ENCODE measurements at regions not wholly inside any gene's neighbourhood (a gene's known extent, or its start where the extent isn't known, plus 50 kb on each side); places are given as distances from the start of the nearest gene placed in this dataset.
"Not testable (repeated sequence)": the region's sequence is repeated elsewhere in the genome, so short reads cannot be mapped to it uniquely, and the experiment has no call there.

DNA sequence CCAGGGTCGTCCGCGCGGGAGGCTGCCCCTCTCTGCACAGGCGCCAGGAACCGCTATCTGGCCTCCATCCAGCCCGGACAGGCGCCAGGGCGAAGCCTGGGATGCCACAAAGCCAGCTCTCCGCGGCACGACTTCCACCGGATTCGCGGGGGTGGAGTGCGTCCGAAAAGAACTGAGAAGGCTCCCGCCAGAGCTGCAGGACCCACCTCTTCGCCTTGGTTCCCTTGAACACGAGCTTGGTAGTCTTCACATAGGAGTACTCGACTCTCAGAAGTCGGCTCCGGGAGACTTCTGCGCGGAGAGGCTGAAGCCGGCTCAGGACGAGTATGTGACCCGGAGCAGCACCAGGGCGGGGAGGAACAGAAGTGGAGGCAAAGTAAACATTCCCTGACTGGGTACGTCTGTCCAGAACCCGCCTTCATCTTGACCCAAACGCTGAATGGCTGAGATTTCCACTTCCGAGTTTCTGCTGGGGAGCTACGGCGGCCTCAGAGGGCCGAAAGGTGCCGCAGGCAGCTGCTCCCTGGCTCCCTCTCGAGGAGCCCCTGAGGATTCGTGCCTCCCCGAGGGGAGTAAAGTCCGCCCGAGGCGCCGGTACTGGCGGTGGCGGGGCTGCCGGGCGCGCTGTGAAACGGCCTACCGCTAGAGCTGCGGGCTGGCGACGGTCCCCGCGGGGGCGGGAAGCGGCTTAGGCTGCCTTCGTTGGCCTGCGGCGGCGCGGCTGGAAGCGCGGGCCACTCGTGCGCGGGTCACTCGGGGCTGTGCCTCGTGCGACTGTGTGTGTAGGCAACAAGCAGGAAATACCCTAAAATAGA, 2654.9 kb upstream of the DEFB115 start:
- peak; percentile 25 to 31 for TF ChIP-seq POLR2A (IDR thresholded peaks at IDR 0.05)
- TF ChIP-seq, protein P1, sequence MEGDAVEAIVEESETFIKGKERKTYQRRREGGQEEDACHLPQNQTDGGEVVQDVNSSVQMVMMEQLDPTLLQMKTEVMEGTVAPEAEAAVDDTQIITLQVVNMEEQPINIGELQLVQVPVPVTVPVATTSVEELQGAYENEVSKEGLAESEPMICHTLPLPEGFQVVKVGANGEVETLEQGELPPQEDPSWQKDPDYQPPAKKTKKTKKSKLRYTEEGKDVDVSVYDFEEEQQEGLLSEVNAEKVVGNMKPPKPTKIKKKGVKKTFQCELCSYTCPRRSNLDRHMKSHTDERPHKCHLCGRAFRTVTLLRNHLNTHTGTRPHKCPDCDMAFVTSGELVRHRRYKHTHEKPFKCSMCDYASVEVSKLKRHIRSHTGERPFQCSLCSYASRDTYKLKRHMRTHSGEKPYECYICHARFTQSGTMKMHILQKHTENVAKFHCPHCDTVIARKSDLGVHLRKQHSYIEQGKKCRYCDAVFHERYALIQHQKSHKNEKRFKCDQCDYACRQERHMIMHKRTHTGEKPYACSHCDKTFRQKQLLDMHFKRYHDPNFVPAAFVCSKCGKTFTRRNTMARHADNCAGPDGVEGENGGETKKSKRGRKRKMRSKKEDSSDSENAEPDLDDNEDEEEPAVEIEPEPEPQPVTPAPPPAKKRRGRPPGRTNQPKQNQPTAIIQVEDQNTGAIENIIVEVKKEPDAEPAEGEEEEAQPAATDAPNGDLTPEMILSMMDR (IDR thresholded peaks at IDR 0.05) = peak; percentile 39 to 77 (median 64)
- H3K27me3 ChIP-seq = not testable (repeated sequence)

DNA sequence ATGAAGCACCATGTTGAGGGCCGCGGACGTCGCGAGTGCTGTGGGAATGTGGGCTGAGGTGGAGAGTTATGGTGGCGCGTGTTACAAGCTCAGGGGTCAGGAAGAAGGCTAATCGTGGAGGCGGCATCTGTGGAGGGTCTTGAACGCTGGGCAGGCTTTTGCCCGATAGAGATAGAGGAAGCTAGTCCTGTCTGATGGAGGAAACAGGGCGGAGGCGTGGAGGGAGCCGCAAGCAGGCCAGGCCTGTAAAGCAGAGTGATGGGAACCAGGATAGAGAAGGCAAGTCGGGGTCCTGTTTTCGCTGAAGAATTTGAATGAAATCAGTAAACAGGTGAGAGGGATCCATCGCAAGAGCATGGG, 2654.3 kb upstream of the DEFB115 start:
- H3K4me3 ChIP-seq = peak overlapping the region; percentile 51 to 75 (median 64)
- DNase-seq, H3K9me3 ChIP-seq, H3K27me3 ChIP-seq, H3K36me3 ChIP-seq: not testable (repeated sequence)
- H3K27ac ChIP-seq = peak overlapping the region; percentile 62 to 81 (median 72)
- peaks cover 0 to 11% (median 3%) of the 10 kb centered on the region in 4 donors for H3K4me1 ChIP-seq

More for the DNA sequence above, 2654.9 kb upstream of the DEFB115 start:
- peaks cover 0 to 11% (median 3%) of the 10 kb centered on the region in 4 donors for H3K4me1 ChIP-seq
- peak overlapping the region; percentile 62 to 81 (median 72) for H3K27ac ChIP-seq
- not testable (repeated sequence) for H3K36me3 ChIP-seq, H3K9me3 ChIP-seq
- peak; percentile 73 to 93 (median 85) for DNase-seq
- H3K4me3 ChIP-seq = peak overlapping the region; percentile 51 to 75 (median 64)

DNA sequence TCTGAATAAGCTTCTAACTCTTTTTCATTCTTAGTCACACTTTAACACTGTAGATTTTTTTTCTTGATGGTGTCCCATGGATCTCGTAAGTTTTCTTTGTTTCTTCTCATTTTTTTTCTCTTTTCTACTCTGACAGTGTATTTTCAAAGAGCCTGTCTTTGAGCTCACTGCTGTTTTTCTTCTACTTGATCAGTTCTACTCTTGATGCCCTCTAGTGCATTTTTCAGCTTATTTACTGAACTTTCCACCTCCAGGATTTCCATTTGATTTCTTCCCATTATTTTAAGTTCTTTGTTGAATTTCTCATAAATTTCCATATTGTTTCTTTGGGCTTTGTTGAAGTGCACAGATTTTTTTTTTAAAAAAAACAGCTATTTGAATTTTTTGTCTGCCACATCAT, 2641.1 kb upstream of the DEFB115 start:
- no peak for DNase-seq
- Histone ChIP-seq H3K4me3 (no peak overlapping the region), H3K9me3 (peaks cover 0 to 11% (median 0%) of the 10 kb centered on the region in 4 donors)

DNA sequence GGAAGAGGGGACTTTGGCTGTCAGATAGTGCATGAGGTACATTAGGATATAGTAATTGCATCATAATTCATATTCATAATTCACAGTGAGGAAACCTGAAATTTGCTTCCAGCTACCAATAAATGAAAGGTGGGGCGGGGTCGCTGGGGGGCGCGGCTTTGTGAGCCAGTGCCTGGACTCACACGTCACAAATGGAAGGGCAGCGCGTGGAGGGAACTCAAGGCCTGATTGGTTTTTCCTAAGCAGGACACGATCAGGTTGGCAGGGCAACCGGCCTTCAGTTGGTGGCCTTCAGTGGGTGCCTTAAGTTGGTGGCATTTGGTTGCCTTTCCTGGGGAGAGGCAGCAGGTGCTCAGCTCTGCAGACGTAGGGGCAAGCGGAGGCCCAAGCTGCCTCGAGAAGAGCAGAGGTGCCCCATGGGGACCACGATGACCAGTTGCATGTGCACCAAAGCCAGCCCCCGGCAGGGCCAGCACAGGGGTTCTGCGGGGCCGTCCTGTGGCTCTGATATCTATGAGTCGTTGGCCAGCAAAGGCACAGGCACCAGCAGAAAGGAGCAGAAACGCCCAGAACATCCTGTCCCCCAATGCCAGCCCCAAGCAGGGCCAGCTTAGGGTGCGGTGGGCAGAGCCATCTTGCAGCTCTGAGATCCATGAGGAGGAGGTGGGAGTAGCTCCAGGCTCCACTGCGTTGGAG, 2637.4 kb upstream of the DEFB115 start:
- peak in 1 of 3 donors; percentile 43 for DNase-seq
- H3K36me3 ChIP-seq, H3K4me1 ChIP-seq, H3K27me3 ChIP-seq, H3K4me3 ChIP-seq, H3K27ac ChIP-seq, H3K9me3 ChIP-seq: not testable (repeated sequence)

More for the DNA sequence above, 2641.1 kb upstream of the DEFB115 start:
- Histone ChIP-seq H3K27ac (no peak overlapping the region), H3K4me1 (no peaks in the 10 kb centered on the region), H3K36me3 (no peaks in the 10 kb centered on the region), H3K27me3 (no peaks in the 10 kb centered on the region)
- TF ChIP-seq POLR2A (IDR thresholded peaks at IDR 0.05) = no peak
- TF ChIP-seq, protein P1 (IDR thresholded peaks at IDR 0.05) = no peak

DNA sequence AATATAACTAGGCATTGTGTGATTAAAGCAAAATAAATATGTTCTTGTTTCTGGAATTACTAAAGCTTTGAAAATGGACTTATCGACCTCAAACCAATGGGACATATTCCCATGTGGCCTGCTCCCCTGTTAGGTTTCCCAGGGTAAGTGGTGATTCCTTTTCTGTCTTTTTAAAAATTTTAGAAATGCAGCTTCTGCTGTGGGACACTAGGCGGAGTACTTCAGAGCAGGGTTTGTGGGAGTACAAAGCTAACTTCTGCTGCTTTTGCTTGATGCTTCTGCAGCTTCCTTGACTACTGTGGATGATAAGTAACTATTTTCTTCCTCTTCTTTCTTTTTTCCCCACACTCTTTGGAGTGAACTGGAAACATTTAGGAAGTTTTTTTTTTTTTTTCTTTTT, 2632.4 kb upstream of the DEFB115 start:
- not testable (repeated sequence) for H3K4me3 ChIP-seq, H3K36me3 ChIP-seq, H3K4me1 ChIP-seq, H3K27me3 ChIP-seq, H3K9me3 ChIP-seq, H3K27ac ChIP-seq, DNase-seq

DNA sequence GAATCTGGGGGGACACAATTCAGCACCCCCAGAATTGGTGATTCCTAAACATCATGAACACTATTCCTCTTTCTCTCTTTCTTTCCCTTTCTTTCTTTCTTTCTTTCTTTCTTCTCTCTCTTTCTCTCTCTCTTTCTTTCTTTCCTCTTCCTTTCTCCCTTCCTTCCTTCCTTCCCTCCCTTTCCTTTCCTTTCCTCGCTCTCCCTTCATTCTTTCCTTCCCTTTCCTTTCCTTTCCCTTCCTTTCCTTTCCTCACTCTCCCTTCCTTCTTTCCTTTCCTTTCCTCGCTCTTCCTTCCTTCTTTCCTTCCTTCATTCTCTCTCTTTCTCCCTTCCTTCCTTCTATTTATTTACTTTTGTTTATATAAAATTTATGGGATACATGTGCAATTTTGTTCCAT, 2616.6 kb upstream of the DEFB115 start:
- not testable (repeated sequence) for DNase-seq, H3K27ac ChIP-seq, H3K27me3 ChIP-seq, H3K4me3 ChIP-seq, H3K9me3 ChIP-seq, H3K36me3 ChIP-seq, H3K4me1 ChIP-seq
